Hepatocyte (in vitro differentiated cells): ENCODE measurements at regions not wholly inside any gene's neighbourhood (a gene's known extent, or its start where the extent isn't known, plus 50 kb on each side); places are given as distances from the start of the nearest gene placed in this dataset.

Experiments
- DNase-seq: peaks from one replicate; pipeline ENCODE4 v3.0.0-alpha.2; 2016; ENCODE audit warnings: low spot score
- H2AFZ ChIP-seq: fragments of 200-600 bp; sonication (generic); 2 replicates; pipeline ENCODE4 v1.6.0; 2016; ENCODE audit warnings: antibody characterized with exemption, mild to moderate bottlenecking
- H3K27ac ChIP-seq: fragments of 200-600 bp; sonication (generic); 2 replicates; pipeline ENCODE4 v1.5.1; 2016; ENCODE audit warnings: mild to moderate bottlenecking
- H3K27me3 ChIP-seq: fragments of 200-600 bp; sonication (generic); 2 replicates; pipeline ENCODE4 v1.6.1; 2016
- H3K36me3 ChIP-seq: fragments of 200-600 bp; sonication (generic); replicated peaks from 2 replicates; pipeline ENCODE4 v1.5.1; 2016; ENCODE audit warnings: low read depth; ENCODE audit not compliant: insufficient read depth
- H3K4me1 ChIP-seq: fragments of 200-600 bp; sonication (generic); 2 replicates; pipeline ENCODE4 v1.5.1; 2016; ENCODE audit warnings: mild to moderate bottlenecking, moderate library complexity; ENCODE audit not compliant: insufficient read depth
- H3K4me2 ChIP-seq: fragments of 200-600 bp; sonication (generic); 2 replicates; pipeline ENCODE4 v1.6.0; 2016
- H3K4me3 ChIP-seq: fragments of 200-600 bp; sonication (generic); 2 replicates; pipeline ENCODE4 v1.5.1; 2016; ENCODE audit warnings: mild to moderate bottlenecking
- H3K79me2 ChIP-seq: fragments of 200-600 bp; sonication (generic); 2 replicates; pipeline ENCODE4 v1.6.0; 2017; ENCODE audit warnings: mild to moderate bottlenecking
- H3K9me2 ChIP-seq: fragments of 200-600 bp; sonication (generic); replicated peaks from 2 replicates; pipeline ENCODE4 v1.6.0; 2017; ENCODE audit warnings: mild to moderate bottlenecking; ENCODE audit not compliant: insufficient read depth
- H3K9me3 ChIP-seq: fragments of 200-600 bp; sonication (generic); 2 replicates; pipeline ENCODE4 v1.5.1; 2016; ENCODE audit warnings: low read depth, mild to moderate bottlenecking
- H4K20me1 ChIP-seq: fragments of 200-600 bp; sonication (generic); 2 replicates; pipeline ENCODE4 v1.6.0; 2016; ENCODE audit warnings: mild to moderate bottlenecking; ENCODE audit not compliant: insufficient read depth, poor library complexity, severe bottlenecking
- CTCF ChIP-seq: fragments of 200-600 bp; sonication (generic); IDR thresholded peaks from 2 replicates; pipeline ENCODE4 v1.5.1; 2016; ENCODE audit warnings: antibody characterized with exemption, mild to moderate bottlenecking; ENCODE audit not compliant: poor library complexity
- EZH2 ChIP-seq: fragments of 200-600 bp; sonication (generic); IDR thresholded peaks from 2 replicates; pipeline ENCODE4 v1.6.1; 2016; ENCODE audit warnings: antibody characterized with exemption, mild to moderate bottlenecking, borderline replicate concordance
- EZH2phosphoT487 ChIP-seq: fragments of 200-600 bp; sonication (generic); IDR thresholded peaks from one replicate; pipeline ENCODE4 v1.6.1; 2018; ENCODE audit warnings: antibody characterized with exemption, mild to moderate bottlenecking, low read depth, moderate library complexity; ENCODE audit not compliant: unreplicated experiment, severe bottlenecking
- WGBS: methylation state at CpG from one replicate; pipeline ENCODE4 v1.1.6; 2016; ENCODE audit warnings: low lambda C conversion rate; ENCODE audit errors: missing lambda C conversion rate; 5-methylcytosine and 5-hydroxymethylcytosine counted together

GRCh38 chr13:44236370-44236769, 137.3 kb upstream of the SERP2 start:
- no peak overlapping the region for H2AFZ ChIP-seq
- 67% methylated on average over 1 of the region's 1 CpG for WGBS
- no peak overlapping the region for H3K4me3 ChIP-seq
- H3K36me3 ChIP-seq, result no peaks in the 10 kb centered on the region
- H3K4me1 ChIP-seq, result peaks cover 23% of the 10 kb centered on the region
- no peaks in the 10 kb centered on the region for H3K9me3 ChIP-seq
- H3K4me2 ChIP-seq, result peak overlapping the region; percentile 10
- no peaks in the 10 kb centered on the region for H4K20me1 ChIP-seq
- DNase-seq, result no peak
- H3K79me2 ChIP-seq, result no peaks in the 10 kb centered on the region
- no peak for TF ChIP-seq EZH2phosphoT487
- TF ChIP-seq EZH2, result no peak
- TF ChIP-seq CTCF, result no peak
- no peaks in the 10 kb centered on the region for H3K9me2 ChIP-seq
- H3K27me3 ChIP-seq, result no peaks in the 10 kb centered on the region
- peak overlapping the region; percentile 73 for H3K27ac ChIP-seq

- H3K79me2 ChIP-seq, result no peaks in the 10 kb centered on the region
- H3K4me3 ChIP-seq, result no peak overlapping the region
- H3K4me2 ChIP-seq, result peak overlapping the region; percentile 10
- H3K4me1 ChIP-seq, result peaks cover 19% of the 10 kb centered on the region
- H3K27ac ChIP-seq, result peak overlapping the region; percentile 73
- DNase-seq, result no peak
- TF ChIP-seq EZH2, result no peak
- H2AFZ ChIP-seq, result no peak overlapping the region
- H3K9me3 ChIP-seq, result no peaks in the 10 kb centered on the region
- 95% methylated on average over 5 of the region's 5 CpGs for WGBS
- H3K27me3 ChIP-seq, result no peaks in the 10 kb centered on the region
- no peaks in the 10 kb centered on the region for H3K9me2 ChIP-seq
- no peaks in the 10 kb centered on the region for H4K20me1 ChIP-seq
- H3K36me3 ChIP-seq, result no peaks in the 10 kb centered on the region
Observed at GRCh38 chr13:44236801-44237207, 136.8 kb upstream of the SERP2 start.

- H3K36me3 ChIP-seq, result no peaks in the 10 kb centered on the region
- no peaks in the 10 kb centered on the region for H3K79me2 ChIP-seq
- WGBS, result 62% methylated on average over 4 of the region's 4 CpGs
- no peaks in the 10 kb centered on the region for H3K27me3 ChIP-seq
- H3K9me3 ChIP-seq, result no peaks in the 10 kb centered on the region
- H4K20me1 ChIP-seq, result no peaks in the 10 kb centered on the region
- H3K4me3 ChIP-seq, result no peak overlapping the region
- H3K4me2 ChIP-seq, result peak overlapping the region; percentile 10
- no peak overlapping the region for H2AFZ ChIP-seq
- peak; percentile 58 for DNase-seq
- H3K27ac ChIP-seq, result peak overlapping the region; percentile 73
- no peaks in the 10 kb centered on the region for H3K9me2 ChIP-seq
- H3K4me1 ChIP-seq, result peaks cover 17% of the 10 kb centered on the region
- TF ChIP-seq EZH2 (no peak), CTCF (no peak), EZH2phosphoT487 (no peak)
Observed at GRCh38 chr13:44237276-44237767, 136.3 kb upstream of the SERP2 start.

GRCh38 chr13:44237881-44238421, 135.7 kb upstream of the SERP2 start:
- Histone ChIP-seq H3K27me3 (no peaks in the 10 kb centered on the region), H3K9me3 (no peaks in the 10 kb centered on the region), H3K27ac (peak overlapping the region; percentile 73), H3K4me2 (peak overlapping the region; percentile 5), H3K4me1 (peaks cover 13% of the 10 kb centered on the region), H4K20me1 (no peaks in the 10 kb centered on the region), H3K79me2 (no peaks in the 10 kb centered on the region), H3K36me3 (no peaks in the 10 kb centered on the region), H3K4me3 (no peak overlapping the region), H3K9me2 (no peaks in the 10 kb centered on the region), H2AFZ (no peak overlapping the region)
- WGBS, result 45% methylated on average over 4 of the region's 4 CpGs
- TF ChIP-seq EZH2, result no peak
- no peak for TF ChIP-seq EZH2phosphoT487
- no peak for TF ChIP-seq CTCF
- peak; percentile 67 for DNase-seq
